ENCODE measurements at regions not wholly inside any gene's neighbourhood (a gene's known extent, or its start where the extent isn't known, plus 50 kb on each side); places are given as distances from the start of the nearest gene placed in this dataset.
"Not testable (repeated sequence)": the region's sequence is repeated elsewhere in the genome, so short reads cannot be mapped to it uniquely, and the experiment has no call there.

DNA sequence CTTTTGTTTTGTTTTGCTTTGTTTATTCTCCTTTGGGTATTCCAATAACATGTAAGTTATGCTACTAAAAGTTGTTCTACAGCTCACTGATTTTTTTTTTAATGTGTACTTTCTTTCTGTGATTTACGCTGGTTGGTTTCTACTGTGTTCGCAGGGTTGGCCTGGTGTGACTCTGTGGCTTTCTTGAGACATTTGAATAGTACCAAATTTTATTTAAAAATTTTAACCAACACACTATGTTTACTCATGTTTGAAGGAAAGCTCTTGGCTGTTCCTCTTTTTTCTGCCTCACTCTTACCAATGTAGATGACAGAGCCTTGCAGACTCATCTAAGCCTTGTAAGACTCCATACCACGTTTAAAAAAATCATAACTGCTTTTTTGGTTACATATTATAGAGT lies 1784.9 kb upstream of the DEFB115 start:
- CTCF ChIA-PET = interaction anchor here (1.9 kb wide), 1 partner anchor 29 kb away, joined by 7 read pairs; no protein-coding TSS in a partner anchor
- no peaks in the 10 kb centered on the region for H3K27me3 Mint-ChIP-seq
- no peak for ATAC-seq

DNA sequence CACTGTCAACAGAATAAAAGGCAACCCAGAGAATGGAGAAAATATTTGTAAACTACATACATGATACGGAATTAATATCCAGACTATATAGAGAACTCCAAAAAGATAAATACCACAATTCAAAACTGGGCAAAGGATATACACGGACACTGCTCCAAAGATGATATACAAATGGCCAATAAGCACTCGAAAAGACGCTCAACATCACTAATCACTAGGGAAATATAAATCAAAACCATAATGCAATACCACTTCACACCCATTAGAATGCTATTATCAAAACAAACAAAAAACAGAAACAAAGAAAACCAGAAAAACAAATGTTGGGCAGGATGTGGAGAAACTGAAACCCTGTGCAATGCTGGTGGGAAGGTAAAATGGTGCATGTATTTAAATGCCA lies 1764.6 kb upstream of the DEFB115 start:
- H3K4me1 Mint-ChIP-seq (ENCODE audit: low read depth); H3K27ac Mint-ChIP-seq; intact Hi-C loops (cut with micrococcal nuclease); H3K27me3 Mint-ChIP-seq; H3K36me3 Mint-ChIP-seq (ENCODE audit: low read depth); ATAC-seq; H3K9me3 Mint-ChIP-seq; POLR2A ChIA-PET; DNase-seq; CTCF ChIA-PET; H3K4me3 Mint-ChIP-seq: not testable (repeated sequence)

More for the DNA sequence above, 1784.9 kb upstream of the DEFB115 start:
- Mint-ChIP-seq H3K4me3 (no peak overlapping the region), H3K27ac (no peak overlapping the region), H3K9me3 (peaks cover 5% of the 10 kb centered on the region), H3K4me1 (ENCODE audit: low read depth) (no peaks in the 10 kb centered on the region), H3K36me3 (ENCODE audit: low read depth) (no peaks in the 10 kb centered on the region)
- intact Hi-C loops (cut with micrococcal nuclease) = no loop called here
- DNase-seq = no peak
- TF ChIP-seq, protein P1, sequence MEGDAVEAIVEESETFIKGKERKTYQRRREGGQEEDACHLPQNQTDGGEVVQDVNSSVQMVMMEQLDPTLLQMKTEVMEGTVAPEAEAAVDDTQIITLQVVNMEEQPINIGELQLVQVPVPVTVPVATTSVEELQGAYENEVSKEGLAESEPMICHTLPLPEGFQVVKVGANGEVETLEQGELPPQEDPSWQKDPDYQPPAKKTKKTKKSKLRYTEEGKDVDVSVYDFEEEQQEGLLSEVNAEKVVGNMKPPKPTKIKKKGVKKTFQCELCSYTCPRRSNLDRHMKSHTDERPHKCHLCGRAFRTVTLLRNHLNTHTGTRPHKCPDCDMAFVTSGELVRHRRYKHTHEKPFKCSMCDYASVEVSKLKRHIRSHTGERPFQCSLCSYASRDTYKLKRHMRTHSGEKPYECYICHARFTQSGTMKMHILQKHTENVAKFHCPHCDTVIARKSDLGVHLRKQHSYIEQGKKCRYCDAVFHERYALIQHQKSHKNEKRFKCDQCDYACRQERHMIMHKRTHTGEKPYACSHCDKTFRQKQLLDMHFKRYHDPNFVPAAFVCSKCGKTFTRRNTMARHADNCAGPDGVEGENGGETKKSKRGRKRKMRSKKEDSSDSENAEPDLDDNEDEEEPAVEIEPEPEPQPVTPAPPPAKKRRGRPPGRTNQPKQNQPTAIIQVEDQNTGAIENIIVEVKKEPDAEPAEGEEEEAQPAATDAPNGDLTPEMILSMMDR (IDR thresholded peaks at IDR 0.05) = no peak
- POLR2A ChIA-PET = no interaction called here

- ATAC-seq; intact Hi-C loops (cut with micrococcal nuclease); H3K36me3 Mint-ChIP-seq (ENCODE audit: low read depth); H3K9me3 Mint-ChIP-seq; H3K27me3 Mint-ChIP-seq; POLR2A ChIA-PET; CTCF ChIA-PET; H3K4me1 Mint-ChIP-seq (ENCODE audit: low read depth); H3K27ac Mint-ChIP-seq; DNase-seq; H3K4me3 Mint-ChIP-seq: not testable (repeated sequence)
Measured at GRCh38 chr20:29496767-29497166, 1760.7 kb upstream of the DEFB115 start.

GRCh38 chr20:29497261-29497671 lies 1760.2 kb upstream of the DEFB115 start:
- no peaks in the 10 kb centered on the region for H3K4me1 Mint-ChIP-seq (ENCODE audit: low read depth)
- no peak overlapping the region for H3K27ac Mint-ChIP-seq
- intact Hi-C loops (cut with micrococcal nuclease) = no loop called here
- ATAC-seq (no peak), DNase-seq (no peak)
- H3K4me3 Mint-ChIP-seq = no peak overlapping the region
- peaks cover 6% of the 10 kb centered on the region for H3K9me3 Mint-ChIP-seq
- no peaks in the 10 kb centered on the region for H3K36me3 Mint-ChIP-seq (ENCODE audit: low read depth)
- ChIA-PET POLR2A (no interaction called here), CTCF (no interaction called here)
- TF ChIP-seq, protein P1 (IDR thresholded peaks at IDR 0.05) = no peak
- H3K27me3 Mint-ChIP-seq = no peaks in the 10 kb centered on the region

DNA sequence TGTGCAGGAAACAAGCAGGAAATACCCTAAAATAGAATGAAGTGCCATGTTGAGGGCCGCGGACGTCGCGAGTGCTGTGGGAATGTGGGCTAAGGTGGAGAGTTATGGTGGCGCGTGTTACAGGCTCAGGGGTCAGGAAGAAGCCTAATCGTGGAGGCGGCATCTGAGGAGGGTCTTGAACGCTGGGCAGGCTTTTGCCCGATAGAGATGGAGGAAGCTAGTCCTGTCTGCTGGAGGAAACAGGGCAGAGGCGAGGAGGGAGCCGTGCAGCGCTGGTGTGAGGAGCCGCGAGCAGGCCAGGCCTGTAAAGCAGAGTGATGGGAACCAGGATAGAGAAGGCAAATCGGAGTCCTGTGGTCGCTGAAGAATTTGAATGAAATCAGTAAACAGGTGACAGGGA lies 1759.8 kb upstream of the DEFB115 start:
- H3K27me3 Mint-ChIP-seq; H3K36me3 Mint-ChIP-seq (ENCODE audit: low read depth); CTCF ChIA-PET; H3K4me1 Mint-ChIP-seq (ENCODE audit: low read depth); H3K27ac Mint-ChIP-seq; H3K9me3 Mint-ChIP-seq; intact Hi-C loops (cut with micrococcal nuclease); ATAC-seq; DNase-seq; H3K4me3 Mint-ChIP-seq; POLR2A ChIA-PET: not testable (repeated sequence)

DNA sequence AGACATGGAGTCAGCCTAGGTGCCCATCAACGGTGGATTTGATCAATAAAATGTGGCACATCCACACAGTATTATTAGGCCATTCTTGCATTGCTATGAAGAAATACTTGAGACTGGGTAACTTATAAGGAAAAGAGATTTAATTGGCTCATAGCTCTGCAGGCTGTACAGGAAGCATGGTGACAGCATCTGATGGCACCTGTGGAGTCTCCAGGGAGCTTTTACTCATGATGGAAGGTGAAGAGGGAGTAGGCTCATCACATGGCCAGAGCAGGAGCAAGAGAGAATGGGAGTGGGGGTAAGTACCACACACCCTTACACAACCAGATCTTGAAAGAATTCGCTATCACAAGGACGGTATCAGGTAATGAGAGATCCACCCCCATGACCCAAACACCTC lies 1756.7 kb upstream of the DEFB115 start:
- H3K9me3 Mint-ChIP-seq; intact Hi-C loops (cut with micrococcal nuclease); H3K4me1 Mint-ChIP-seq (ENCODE audit: low read depth); POLR2A ChIA-PET; ATAC-seq; DNase-seq; H3K27me3 Mint-ChIP-seq; H3K4me3 Mint-ChIP-seq; H3K36me3 Mint-ChIP-seq (ENCODE audit: low read depth); CTCF ChIA-PET; H3K27ac Mint-ChIP-seq: not testable (repeated sequence)

DNA sequence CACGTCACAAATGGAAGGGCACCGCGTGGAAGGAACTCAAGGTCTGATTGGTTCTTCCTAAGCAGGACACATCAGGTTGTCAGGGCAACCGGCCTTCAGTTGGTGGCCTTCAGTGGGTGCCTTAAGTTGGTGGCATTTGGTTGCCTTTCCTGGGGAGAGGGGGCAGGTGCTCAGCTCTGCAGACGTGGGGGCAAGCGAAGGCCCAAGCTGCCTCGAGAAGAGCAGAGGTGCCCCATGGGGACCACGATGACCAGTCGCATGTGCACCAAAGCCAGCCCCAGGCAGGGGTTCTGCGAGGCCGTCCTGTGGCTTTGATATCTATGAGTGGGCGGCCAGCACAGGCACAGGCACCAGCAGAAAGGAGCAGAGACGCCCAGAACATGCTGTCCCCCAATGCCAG lies 1742.8 kb upstream of the DEFB115 start:
- H3K27me3 Mint-ChIP-seq; DNase-seq; intact Hi-C loops (cut with micrococcal nuclease); H3K36me3 Mint-ChIP-seq (ENCODE audit: low read depth); ATAC-seq; CTCF ChIA-PET; H3K27ac Mint-ChIP-seq; POLR2A ChIA-PET; H3K4me1 Mint-ChIP-seq (ENCODE audit: low read depth); H3K4me3 Mint-ChIP-seq; H3K9me3 Mint-ChIP-seq: not testable (repeated sequence)

- H3K4me3 Mint-ChIP-seq = not testable (repeated sequence)
Measured at GRCh38 chr20:29516847-29517246, 1740.6 kb upstream of the DEFB115 start.

More at GRCh38 chr20:29516847-29517246, 1740.6 kb upstream of the DEFB115 start:
- intact Hi-C loops (cut with micrococcal nuclease); H3K27ac Mint-ChIP-seq; H3K27me3 Mint-ChIP-seq; H3K36me3 Mint-ChIP-seq (ENCODE audit: low read depth); CTCF ChIA-PET; DNase-seq; POLR2A ChIA-PET; H3K4me1 Mint-ChIP-seq (ENCODE audit: low read depth); ATAC-seq: not testable (repeated sequence)
- H3K9me3 Mint-ChIP-seq = peaks cover 11% of the 10 kb centered on the region

Data from activated CD8-positive, alpha-beta T cell treated with anti-CD3 and anti-CD28 coated beads for 36 hours (primary cell).